ENCODE measurements at regions not wholly inside any gene's neighbourhood (a gene's known extent, or its start where the extent isn't known, plus 50 kb on each side); places are given as distances from the start of the nearest gene placed in this dataset.
"Not testable (repeated sequence)": the region's sequence is repeated elsewhere in the genome, so short reads cannot be mapped to it uniquely, and the experiment has no call there.

GRCh38 chr17:74137416-74137815 lies 66.1 kb upstream of the RPL38 start:
- no peak for DNase-seq (ENCODE audit: low read depth)

- no peak for DNase-seq (ENCODE audit: low read depth)
These were observed 64.4 kb upstream of the RPL38 start for GRCh38 chr17:74139120-74139519.

GRCh38 chr17:74140282-74140681 lies 63.2 kb upstream of the RPL38 start:
- no peak for DNase-seq (ENCODE audit: low read depth)

- DNase-seq (ENCODE audit: low read depth) = no peak
These were observed 61.9 kb upstream of the RPL38 start for GRCh38 chr17:74141612-74142011.

GRCh38 chr17:74143318-74143717 lies 60.2 kb upstream of the RPL38 start:
- not testable (repeated sequence) for DNase-seq (ENCODE audit: low read depth)

GRCh38 chr17:74145756-74146155 lies 57.7 kb upstream of the RPL38 start:
- DNase-seq (ENCODE audit: low read depth) = no peak

- DNase-seq (ENCODE audit: low read depth) = no peak
These were observed 57.3 kb upstream of the RPL38 start for GRCh38 chr17:74146196-74146595.

GRCh38 chr17:74147056-74147835 lies 56.2 kb upstream of the RPL38 start:
- DNase-seq (ENCODE audit: low read depth) = no peak

- DNase-seq (ENCODE audit: low read depth) = no peak
These were observed 55.5 kb upstream of the RPL38 start for GRCh38 chr17:74147966-74148365.

GRCh38 chr17:74148446-74148845 lies 55.0 kb upstream of the RPL38 start:
- DNase-seq (ENCODE audit: low read depth) = no peak

GRCh38 chr17:74148901-74149596 lies 54.4 kb upstream of the RPL38 start:
- no peak for DNase-seq (ENCODE audit: low read depth)

- DNase-seq (ENCODE audit: low read depth) = no peak
These were observed 53.7 kb upstream of the RPL38 start for GRCh38 chr17:74149597-74150427.

GRCh38 chr17:74150428-74151025 lies 53.0 kb upstream of the RPL38 start:
- no peak for DNase-seq (ENCODE audit: low read depth)

GRCh38 chr17:74151551-74152315 lies 51.7 kb upstream of the RPL38 start:
- no peak for DNase-seq (ENCODE audit: low read depth)

GRCh38 chr17:74152591-74153455 lies 50.7 kb upstream of the RPL38 start:
- DNase-seq (ENCODE audit: low read depth) = no peak

GRCh38 chr17:74153456-74153810 lies 50.0 kb upstream of the RPL38 start:
- DNase-seq (ENCODE audit: low read depth) = no peak

All from stimulated activated CD8-positive, alpha-beta memory T cell treated with anti-CD3 and anti-CD28 coated beads, Interleukin-15, amount 100 ng/mL, for 1 hour (primary cell).